ENCODE measurements at regions not wholly inside any gene's neighbourhood (a gene's known extent, or its start where the extent isn't known, plus 50 kb on each side); places are given as distances from the start of the nearest gene placed in this dataset.

DNA sequence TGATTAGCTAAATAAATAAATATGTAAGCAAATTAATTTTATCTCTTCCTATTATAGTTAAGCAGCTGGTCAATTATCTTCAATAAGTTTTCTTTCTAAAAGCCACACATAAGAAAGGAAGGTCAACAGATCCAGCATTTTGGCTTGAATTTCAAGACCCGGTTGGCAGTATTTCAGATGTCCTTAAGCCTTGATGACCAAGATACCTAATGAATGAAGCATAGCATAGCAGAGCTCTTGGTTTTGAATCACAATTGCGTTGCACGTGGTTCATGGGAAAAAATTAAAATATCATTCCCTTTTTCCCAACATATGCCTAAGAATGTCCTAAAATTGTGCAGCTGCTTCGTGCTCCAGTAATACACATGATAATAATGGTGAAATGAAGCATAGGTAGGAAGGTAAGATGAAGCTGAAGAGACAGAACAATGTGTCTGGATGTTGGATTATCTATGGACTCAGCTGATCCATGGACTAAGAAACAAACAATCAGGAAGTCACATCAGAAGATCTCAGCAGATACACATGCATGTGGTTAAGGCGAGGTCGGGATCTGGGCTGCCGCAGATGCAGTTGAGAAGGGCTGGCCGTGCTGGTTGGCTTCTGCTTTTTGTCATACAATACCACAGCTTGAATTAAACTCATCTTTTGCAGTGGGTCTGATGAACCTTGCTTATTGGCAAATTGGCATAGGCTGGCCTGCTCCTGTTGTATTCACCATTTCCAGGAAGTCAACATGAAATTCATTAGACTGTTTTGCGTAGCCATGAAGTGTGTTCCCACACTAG is 284.9 kb upstream of the RUNX1 start:
- TF ChIP-seq CTCF (IDR thresholded peaks at IDR 0.05) = no peak
- DNase-seq (ENCODE audit: low spot score) = no peak
- H3K27ac ChIP-seq = no peak overlapping the region
- H3K4me3 ChIP-seq = no peak overlapping the region

- DNase-seq (ENCODE audit: low spot score) = no peak
- no peak overlapping the region for H3K4me3 ChIP-seq
- no peak for TF ChIP-seq CTCF (IDR thresholded peaks at IDR 0.05)
- no peak overlapping the region for H3K27ac ChIP-seq
Measured at GRCh38 chr21:35332841-35333426, 283.8 kb upstream of the RUNX1 start.

DNA sequence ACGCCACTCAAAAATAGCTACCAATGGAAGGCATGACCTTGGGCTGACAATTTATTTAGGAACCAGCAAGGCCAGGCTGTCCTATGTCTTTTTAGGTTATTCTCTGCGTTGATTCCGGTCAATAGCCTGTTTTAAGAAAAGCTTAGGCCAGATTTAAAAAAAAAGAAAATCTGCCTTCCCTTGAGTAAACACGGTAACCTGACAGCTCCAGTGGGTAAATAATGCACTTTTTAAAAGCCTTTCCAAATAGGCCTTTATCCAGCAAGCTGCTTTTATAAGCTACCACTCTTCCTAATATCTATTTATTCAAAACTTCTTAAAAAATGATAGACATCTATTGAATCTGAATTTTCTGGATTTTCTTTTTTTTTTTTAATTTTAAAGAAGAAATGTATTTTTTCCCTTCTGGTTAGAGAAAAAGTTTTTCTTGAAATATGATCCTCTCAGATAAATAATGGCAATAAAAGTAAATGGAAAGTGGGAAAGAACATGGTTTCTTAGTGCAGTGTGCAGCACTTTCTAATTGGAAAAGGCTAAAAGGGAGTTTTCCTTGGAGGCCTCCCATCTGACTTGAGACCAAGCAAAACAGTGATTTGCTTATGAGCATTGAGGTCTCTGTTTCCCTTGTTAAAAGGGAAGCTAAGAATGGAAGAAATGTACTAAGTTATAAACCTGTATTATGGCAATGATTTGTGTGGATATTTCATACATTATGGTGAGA is 281.0 kb upstream of the RUNX1 start:
- Histone ChIP-seq H3K27ac (peak overlapping the region in 1 of 2 donors; percentile 7), H3K4me3 (no peak overlapping the region)
- DNase-seq (ENCODE audit: low spot score) = no peak
- no peak for TF ChIP-seq CTCF (IDR thresholded peaks at IDR 0.05)

DNA sequence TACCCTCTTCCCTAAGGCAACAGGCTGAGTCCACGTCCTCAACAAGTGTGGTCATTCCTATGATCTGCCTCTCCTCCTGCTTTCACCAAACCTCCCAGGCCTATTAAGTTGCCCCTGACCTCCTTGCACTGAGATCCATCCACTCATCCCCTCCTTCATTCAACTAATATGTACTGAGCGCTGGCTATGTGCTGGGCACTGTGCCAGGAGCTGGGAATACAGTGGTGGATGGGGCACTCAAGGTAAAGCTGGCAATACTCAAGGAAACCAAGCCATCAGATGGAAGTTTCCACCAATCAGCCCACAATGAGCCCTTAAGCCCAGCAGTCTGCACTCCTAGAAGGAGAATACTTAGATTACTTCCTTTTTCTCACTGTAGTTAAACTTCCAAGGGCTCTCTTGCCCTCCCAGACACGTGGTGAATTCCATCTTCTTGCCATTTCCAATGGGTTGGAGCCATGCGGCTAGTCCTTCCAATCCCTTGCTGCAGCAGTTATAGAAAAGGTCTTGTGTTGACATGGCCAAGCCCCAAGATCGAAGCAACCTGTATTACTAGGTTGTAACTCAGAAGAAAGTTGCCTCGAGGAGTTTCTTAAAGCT is 279.9 kb upstream of the RUNX1 start:
- no peak overlapping the region for H3K4me3 ChIP-seq
- no peak for DNase-seq (ENCODE audit: low spot score)
- no peak for TF ChIP-seq CTCF (IDR thresholded peaks at IDR 0.05)
- H3K27ac ChIP-seq = peak overlapping the region in 1 of 2 donors; percentile 6

DNA sequence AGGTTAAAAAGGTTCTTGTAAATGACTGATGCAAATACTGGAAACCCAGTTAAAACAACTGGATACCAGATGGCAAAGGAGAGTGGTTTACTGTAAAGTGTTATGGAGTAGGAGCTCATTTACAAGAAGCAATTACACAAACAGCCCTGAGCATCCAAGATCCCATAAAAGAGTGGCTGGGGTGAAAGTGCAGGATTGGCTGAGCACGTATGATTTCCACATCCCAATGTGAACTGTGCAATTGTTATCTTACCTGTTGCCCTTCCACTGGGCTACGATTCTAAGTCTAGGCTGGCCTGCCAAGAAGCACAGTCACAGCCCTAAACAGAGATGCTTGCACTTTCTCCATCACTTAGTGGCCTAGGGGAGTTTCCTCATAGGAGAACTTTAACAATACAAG is 277.6 kb upstream of the RUNX1 start:
- TF ChIP-seq CTCF (IDR thresholded peaks at IDR 0.05) = no peak
- H3K27ac ChIP-seq = no peak overlapping the region
- no peak overlapping the region for H3K4me3 ChIP-seq
- no peak for DNase-seq (ENCODE audit: low spot score)

DNA sequence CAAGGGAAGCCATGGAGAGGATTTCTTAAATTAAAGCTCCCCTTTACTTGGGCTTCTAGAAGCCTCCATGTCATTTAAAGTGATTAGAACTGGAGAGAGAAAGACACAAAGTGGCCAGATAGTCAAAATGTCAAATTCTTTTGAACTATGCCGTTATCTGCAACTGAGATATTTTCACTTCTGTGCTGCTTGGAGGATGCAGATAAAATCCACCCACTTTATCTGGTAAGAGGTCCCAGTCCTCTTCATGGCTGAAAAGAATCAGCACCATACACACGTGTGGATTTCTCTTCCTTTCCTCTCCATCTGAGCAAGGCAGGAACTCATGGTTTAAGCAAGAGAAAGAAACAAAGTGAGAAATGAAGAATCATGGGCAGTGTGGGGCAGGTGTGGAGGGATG is 276.9 kb upstream of the RUNX1 start:
- Histone ChIP-seq H3K27ac (peak overlapping the region in 1 of 2 donors; percentile 9), H3K4me3 (no peak overlapping the region)
- no peak for TF ChIP-seq CTCF (IDR thresholded peaks at IDR 0.05)
- DNase-seq (ENCODE audit: low spot score) = no peak
